ENCODE measurements at regions not wholly inside any gene's neighbourhood (a gene's known extent, or its start where the extent isn't known, plus 50 kb on each side); places are given as distances from the start of the nearest gene placed in this dataset.

DNA sequence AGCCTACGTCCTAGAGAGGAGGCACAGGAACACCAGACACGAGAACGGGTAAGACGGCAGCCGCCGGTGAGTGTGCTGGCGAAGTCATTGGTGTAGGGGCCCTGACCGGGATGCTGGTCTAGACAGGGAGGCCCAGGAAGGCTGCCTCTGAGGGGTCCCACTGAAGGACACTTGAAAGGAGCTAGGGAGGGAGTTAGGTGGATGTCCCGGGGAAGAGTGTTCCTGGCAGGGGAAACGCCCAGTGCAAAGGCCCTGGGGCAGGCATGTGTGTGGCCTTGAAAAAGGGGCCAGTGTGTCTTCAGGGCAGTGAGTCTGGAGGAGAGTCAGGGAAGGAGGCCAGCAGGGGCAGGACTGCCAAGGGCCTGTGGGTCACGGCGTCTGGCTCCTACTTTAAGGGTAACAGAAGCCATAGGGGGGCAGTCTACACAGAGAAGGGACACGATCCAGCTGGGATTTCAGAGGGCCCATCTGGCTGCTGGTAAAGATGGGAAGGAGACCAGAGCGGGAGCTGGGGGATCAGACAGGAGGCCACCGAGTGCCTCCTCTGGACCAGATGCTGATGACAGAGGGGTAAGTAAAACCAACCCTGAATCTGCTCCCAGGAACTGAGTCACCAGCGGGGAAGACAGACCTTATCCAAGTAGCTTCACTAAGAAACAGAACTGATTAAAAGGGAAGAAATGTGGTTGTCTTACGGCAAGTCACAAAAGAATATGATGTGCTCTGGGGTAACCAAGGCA is 115.9 kb downstream of the LITAF start:
- Histone ChIP-seq H3K36me3 (no peaks in the 10 kb centered on the region), H3K27ac (no peak overlapping the region), H3K4me1 (ENCODE audit: control insufficient read depth in 1 of 2, low read depth in 2 of 2) (no peaks in the 10 kb centered on the region), H3K27me3 (replicated peaks; ENCODE audit: insufficient read depth) (no peaks in the 10 kb centered on the region), H3K9me3 (no peaks in the 10 kb centered on the region), H3K4me3 (no peak overlapping the region)
- TF ChIP-seq, protein P1, sequence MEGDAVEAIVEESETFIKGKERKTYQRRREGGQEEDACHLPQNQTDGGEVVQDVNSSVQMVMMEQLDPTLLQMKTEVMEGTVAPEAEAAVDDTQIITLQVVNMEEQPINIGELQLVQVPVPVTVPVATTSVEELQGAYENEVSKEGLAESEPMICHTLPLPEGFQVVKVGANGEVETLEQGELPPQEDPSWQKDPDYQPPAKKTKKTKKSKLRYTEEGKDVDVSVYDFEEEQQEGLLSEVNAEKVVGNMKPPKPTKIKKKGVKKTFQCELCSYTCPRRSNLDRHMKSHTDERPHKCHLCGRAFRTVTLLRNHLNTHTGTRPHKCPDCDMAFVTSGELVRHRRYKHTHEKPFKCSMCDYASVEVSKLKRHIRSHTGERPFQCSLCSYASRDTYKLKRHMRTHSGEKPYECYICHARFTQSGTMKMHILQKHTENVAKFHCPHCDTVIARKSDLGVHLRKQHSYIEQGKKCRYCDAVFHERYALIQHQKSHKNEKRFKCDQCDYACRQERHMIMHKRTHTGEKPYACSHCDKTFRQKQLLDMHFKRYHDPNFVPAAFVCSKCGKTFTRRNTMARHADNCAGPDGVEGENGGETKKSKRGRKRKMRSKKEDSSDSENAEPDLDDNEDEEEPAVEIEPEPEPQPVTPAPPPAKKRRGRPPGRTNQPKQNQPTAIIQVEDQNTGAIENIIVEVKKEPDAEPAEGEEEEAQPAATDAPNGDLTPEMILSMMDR (IDR thresholded peaks at IDR 0.05), result no peak
- DNase-seq (ENCODE audit: low spot score) (no peak), ATAC-seq (ENCODE audit: insufficient number of reproducible peaks, low FRiP score, low read depth) (no peak)

DNA sequence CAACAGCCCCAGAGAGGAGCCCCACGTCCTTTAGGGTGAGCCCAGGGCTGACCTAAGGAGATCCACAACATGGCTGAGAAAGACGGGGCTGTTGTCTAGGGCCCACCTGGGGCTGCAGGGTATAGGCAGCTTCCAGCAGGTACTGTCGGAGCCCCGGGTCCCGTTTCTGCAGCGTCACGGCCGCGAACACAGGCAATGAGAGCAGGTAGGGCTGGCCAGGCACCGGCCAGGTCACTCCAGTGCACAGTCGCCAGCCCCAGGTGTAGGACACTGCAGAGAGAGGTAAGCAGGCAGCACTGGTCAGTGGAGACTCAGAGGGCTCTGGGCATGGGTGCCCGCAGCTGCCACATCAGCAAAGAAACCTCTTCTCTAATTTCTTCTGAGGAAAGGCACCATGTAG is 115.2 kb downstream of the LITAF start:
- Histone ChIP-seq H3K4me3 (no peak overlapping the region), H3K36me3 (no peaks in the 10 kb centered on the region), H3K27me3 (replicated peaks; ENCODE audit: insufficient read depth) (no peaks in the 10 kb centered on the region), H3K9me3 (no peaks in the 10 kb centered on the region), H3K4me1 (ENCODE audit: control insufficient read depth in 1 of 2, low read depth in 2 of 2) (no peaks in the 10 kb centered on the region), H3K27ac (no peak overlapping the region)
- no peak for DNase-seq (ENCODE audit: low spot score)
- TF ChIP-seq, protein P1 (IDR thresholded peaks at IDR 0.05), result no peak
- no peak for ATAC-seq (ENCODE audit: insufficient number of reproducible peaks, low FRiP score, low read depth)

DNA sequence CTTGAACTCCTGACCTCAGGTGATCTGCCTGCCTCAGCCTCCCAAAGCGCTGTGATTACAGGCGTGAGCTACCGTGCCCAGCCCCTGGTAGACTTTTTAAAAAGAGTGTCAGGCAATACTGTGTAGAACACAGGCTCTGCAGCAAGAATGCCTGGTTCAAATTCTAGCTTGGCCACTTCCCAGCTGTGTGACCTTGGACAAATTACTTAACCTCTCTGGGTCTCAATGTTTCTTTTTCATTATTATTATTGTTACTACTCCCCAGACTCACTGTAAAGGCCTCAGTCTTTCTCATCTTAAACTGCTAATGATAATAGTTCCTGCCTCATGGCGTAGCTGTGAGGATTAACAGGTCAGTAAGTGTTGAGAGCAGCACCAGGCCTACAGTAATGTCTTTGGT is 114.3 kb downstream of the LITAF start:
- Histone ChIP-seq H3K4me3 (no peak overlapping the region), H3K36me3 (no peaks in the 10 kb centered on the region), H3K9me3 (no peaks in the 10 kb centered on the region), H3K4me1 (ENCODE audit: control insufficient read depth in 1 of 2, low read depth in 2 of 2) (no peaks in the 10 kb centered on the region), H3K27me3 (replicated peaks; ENCODE audit: insufficient read depth) (no peaks in the 10 kb centered on the region), H3K27ac (no peak overlapping the region)
- ATAC-seq (ENCODE audit: insufficient number of reproducible peaks, low FRiP score, low read depth), result no peak
- TF ChIP-seq, protein P1 (IDR thresholded peaks at IDR 0.05), result no peak
- DNase-seq (ENCODE audit: low spot score), result no peak

DNA sequence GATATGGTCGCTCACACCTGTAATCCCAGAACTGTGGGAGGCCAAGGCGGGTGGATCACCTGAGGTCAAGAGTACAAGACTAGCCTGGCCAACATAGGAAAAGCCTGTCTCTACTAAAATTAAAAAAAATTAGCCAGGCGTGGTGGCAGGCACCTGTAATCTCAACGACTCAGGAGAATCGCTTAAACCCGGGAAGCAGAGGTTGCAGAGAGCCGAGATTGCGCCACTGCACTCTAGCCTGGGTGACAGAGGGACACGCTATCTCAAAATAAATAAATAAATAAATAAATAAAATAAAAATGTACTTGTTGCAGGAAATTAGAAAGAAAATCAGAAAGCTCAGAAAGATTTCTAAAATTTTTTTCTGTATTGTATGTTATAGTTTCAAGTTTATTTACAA is 113.9 kb downstream of the LITAF start:
- Histone ChIP-seq H3K36me3 (no peaks in the 10 kb centered on the region), H3K4me1 (ENCODE audit: control insufficient read depth in 1 of 2, low read depth in 2 of 2) (no peaks in the 10 kb centered on the region), H3K4me3 (no peak overlapping the region), H3K27ac (no peak overlapping the region), H3K27me3 (replicated peaks; ENCODE audit: insufficient read depth) (no peaks in the 10 kb centered on the region), H3K9me3 (no peaks in the 10 kb centered on the region)
- DNase-seq (ENCODE audit: low spot score) (no peak), ATAC-seq (ENCODE audit: insufficient number of reproducible peaks, low FRiP score, low read depth) (no peak)
- TF ChIP-seq, protein P1 (IDR thresholded peaks at IDR 0.05), result no peak

DNA sequence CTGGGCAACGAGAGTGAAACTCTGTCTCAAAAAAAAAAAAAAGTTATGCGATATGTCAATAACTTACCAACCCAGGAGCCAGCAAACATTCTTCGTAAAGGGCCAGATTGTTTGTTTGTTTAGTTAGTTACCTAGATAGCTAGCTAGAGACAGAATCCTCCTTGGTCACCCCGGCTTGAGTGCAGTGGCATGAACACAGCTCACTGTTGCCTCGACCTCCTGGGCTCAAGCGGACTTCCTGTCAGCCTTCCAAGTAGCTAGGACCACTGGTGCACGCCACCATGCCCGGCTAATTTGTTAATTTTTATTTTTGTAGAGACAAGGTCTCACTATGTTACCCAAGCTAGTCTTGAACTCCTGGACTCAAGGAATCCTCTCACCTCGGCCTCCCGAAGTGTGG is 113.0 kb downstream of the LITAF start:
- no peaks in the 10 kb centered on the region for H3K36me3 ChIP-seq
- DNase-seq (ENCODE audit: low spot score), result no peak
- H3K4me3 ChIP-seq, result no peak overlapping the region
- H3K9me3 ChIP-seq, result no peaks in the 10 kb centered on the region
- ATAC-seq (ENCODE audit: insufficient number of reproducible peaks, low FRiP score, low read depth), result no peak
- TF ChIP-seq, protein P1 (IDR thresholded peaks at IDR 0.05), result no peak
- no peak overlapping the region for H3K27ac ChIP-seq
- no peaks in the 10 kb centered on the region for H3K4me1 ChIP-seq (ENCODE audit: control insufficient read depth in 1 of 2, low read depth in 2 of 2)
- no peaks in the 10 kb centered on the region for H3K27me3 ChIP-seq (replicated peaks; ENCODE audit: insufficient read depth)

Data from thoracic aorta (tissue), 2 donors.